GM12878 (cell line): ENCODE measurements at regions not wholly inside any gene's neighbourhood (a gene's known extent, or its start where the extent isn't known, plus 50 kb on each side); places are given as distances from the start of the nearest gene placed in this dataset.

Experiments used
- EP300 ChIP-seq, 2 experiments: fragments of 150-350 bp in 1 of 2; IDR thresholded peaks; 2 replicates each; pipeline ENCODE4 v1.6.1; 2011 to 2012; ENCODE audit warnings: low read depth in 2 of 2, low read length in 2 of 2, borderline replicate concordance in 1 of 2, improper control_type of control experiment in 1 of 2, inconsistent platforms in 1 of 2; ENCODE audit not compliant: control insufficient read depth in 1 of 2
- EZH2 ChIP-seq: IDR thresholded peaks from 2 replicates; pipeline ENCODE4 v1.6.1; 2012; ENCODE audit warnings: low read depth, mild to moderate bottlenecking, control low read depth, inconsistent platforms, low read length, borderline replicate concordance; ENCODE audit not compliant: control insufficient read depth
- NFYA ChIP-seq: IDR thresholded peaks from 2 replicates; pipeline ENCODE4 v1.6.1; 2011; ENCODE audit warnings: low read depth, mild to moderate bottlenecking, low read length, improper control_type of control experiment, borderline replicate concordance
- POLR2A ChIP-seq: IDR thresholded peaks from 2 replicates; pipeline ENCODE4 v1.6.1; 2011; ENCODE audit warnings: low read depth, mild to moderate bottlenecking, low read length
- RAD21 ChIP-seq: IDR thresholded peaks from 2 replicates; pipeline ENCODE4 v1.6.1; 2011; ENCODE audit warnings: mild to moderate bottlenecking, low read depth, low read length, moderate library complexity; ENCODE audit not compliant: insufficient read depth
- SIX5 ChIP-seq: IDR thresholded peaks from 2 replicates; pipeline ENCODE4 v1.6.1; 2011; ENCODE audit warnings: mild to moderate bottlenecking, low read depth, low read length, moderate library complexity; ENCODE audit not compliant: severe bottlenecking
- SMC3 ChIP-seq: IDR thresholded peaks from 2 replicates; pipeline ENCODE4 v1.6.1; 2011; ENCODE audit warnings: low read length, improper control_type of control experiment, borderline replicate concordance
- TAF1 ChIP-seq: IDR thresholded peaks from 2 replicates; pipeline ENCODE4 v1.6.1; 2011; ENCODE audit warnings: mild to moderate bottlenecking, low read depth, low read length, borderline replicate concordance
- TBL1XR1 ChIP-seq: IDR thresholded peaks from 2 replicates; pipeline ENCODE4 v1.6.1; 2012; ENCODE audit warnings: low read depth, low read length, improper control_type of control experiment
- TF ChIP-seq, protein P1 (sequence below): IDR thresholded peaks from 2 replicates; pipeline ENCODE4 v1.6.1; 2012; ENCODE audit warnings: low read depth, low read length, improper control_type of control experiment
- TF ChIP-seq, protein P2 (sequence below), 3 experiments: IDR thresholded peaks in 2 of 3; conservative IDR thresholded peaks in 1 of 3; 2 replicates each; pipeline ENCODE4 v1.5.1; 2011; ENCODE audit warnings: low read depth in 3 of 3, low read length in 3 of 3, mild to moderate bottlenecking in 3 of 3, control low read depth in 2 of 3, moderate library complexity in 2 of 3, inconsistent platforms in 1 of 3, mixed read lengths in 1 of 3; ENCODE audit not compliant: control insufficient read depth in 2 of 3, insufficient read depth in 1 of 3; ENCODE audit errors: extremely low read depth in 1 of 3
- TF ChIP-seq, protein P3 (sequence below): IDR thresholded peaks from 2 replicates; pipeline ENCODE4 v1.6.1; 2012; ENCODE audit warnings: low read depth, low read length, improper control_type of control experiment
- TF ChIP-seq, protein P4 (sequence below): fragments of 450-650 bp; formaldehyde crosslinking; IDR thresholded peaks from 2 replicates; pipeline ENCODE4 v1.4.0; 2022; ENCODE audit warnings: mild to moderate bottlenecking, moderate library complexity
- TF ChIP-seq, protein P5 (sequence below): IDR thresholded peaks from 2 replicates; pipeline ENCODE4 v1.6.1; 2011; ENCODE audit warnings: mild to moderate bottlenecking, low read depth, low read length, moderate library complexity; ENCODE audit not compliant: insufficient replicate concordance

DNA sequence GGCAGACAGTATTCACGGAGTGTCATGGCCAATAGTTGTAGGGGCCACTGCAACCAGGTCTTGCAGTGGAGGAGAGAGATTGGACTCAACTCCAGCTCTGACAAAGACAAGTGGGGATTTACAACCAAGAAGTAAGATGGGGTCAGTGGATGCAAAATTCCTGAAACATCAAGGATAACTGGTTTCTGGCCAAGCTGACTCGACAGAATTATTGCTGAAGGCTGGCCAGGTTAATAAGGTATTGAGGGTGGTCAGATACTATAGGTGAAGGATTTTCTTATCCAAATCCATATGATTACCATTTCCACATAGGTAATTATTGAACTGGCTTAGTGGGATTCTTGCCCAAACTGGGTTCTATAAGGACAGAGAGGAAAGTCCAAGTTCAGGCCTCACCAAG is 64.9 kb upstream of the FOXG1 start:
- TF ChIP-seq, protein P1, sequence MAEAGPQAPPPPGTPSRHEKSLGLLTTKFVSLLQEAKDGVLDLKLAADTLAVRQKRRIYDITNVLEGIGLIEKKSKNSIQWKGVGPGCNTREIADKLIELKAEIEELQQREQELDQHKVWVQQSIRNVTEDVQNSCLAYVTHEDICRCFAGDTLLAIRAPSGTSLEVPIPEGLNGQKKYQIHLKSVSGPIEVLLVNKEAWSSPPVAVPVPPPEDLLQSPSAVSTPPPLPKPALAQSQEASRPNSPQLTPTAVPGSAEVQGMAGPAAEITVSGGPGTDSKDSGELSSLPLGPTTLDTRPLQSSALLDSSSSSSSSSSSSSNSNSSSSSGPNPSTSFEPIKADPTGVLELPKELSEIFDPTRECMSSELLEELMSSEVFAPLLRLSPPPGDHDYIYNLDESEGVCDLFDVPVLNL = no peak
- no peak for TF ChIP-seq TAF1
- TF ChIP-seq, protein P2, sequence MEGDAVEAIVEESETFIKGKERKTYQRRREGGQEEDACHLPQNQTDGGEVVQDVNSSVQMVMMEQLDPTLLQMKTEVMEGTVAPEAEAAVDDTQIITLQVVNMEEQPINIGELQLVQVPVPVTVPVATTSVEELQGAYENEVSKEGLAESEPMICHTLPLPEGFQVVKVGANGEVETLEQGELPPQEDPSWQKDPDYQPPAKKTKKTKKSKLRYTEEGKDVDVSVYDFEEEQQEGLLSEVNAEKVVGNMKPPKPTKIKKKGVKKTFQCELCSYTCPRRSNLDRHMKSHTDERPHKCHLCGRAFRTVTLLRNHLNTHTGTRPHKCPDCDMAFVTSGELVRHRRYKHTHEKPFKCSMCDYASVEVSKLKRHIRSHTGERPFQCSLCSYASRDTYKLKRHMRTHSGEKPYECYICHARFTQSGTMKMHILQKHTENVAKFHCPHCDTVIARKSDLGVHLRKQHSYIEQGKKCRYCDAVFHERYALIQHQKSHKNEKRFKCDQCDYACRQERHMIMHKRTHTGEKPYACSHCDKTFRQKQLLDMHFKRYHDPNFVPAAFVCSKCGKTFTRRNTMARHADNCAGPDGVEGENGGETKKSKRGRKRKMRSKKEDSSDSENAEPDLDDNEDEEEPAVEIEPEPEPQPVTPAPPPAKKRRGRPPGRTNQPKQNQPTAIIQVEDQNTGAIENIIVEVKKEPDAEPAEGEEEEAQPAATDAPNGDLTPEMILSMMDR (IDR thresholded peaks at IDR 0.05 in 2 of 3, conservative IDR thresholded peaks at IDR 0.05 in 1 of 3; ENCODE audit: control insufficient read depth in 2 of 3, extremely low read depth in 1 of 3, insufficient read depth in 1 of 3, low read depth in 3 of 3, low read length in 3 of 3) = no peak
- no peak for TF ChIP-seq SIX5
- TF ChIP-seq SMC3 = no peak
- TF ChIP-seq EP300 (IDR thresholded peaks at IDR 0.05; ENCODE audit: borderline replicate concordance in 1 of 2, control insufficient read depth in 1 of 2, low read depth in 2 of 2, low read length in 2 of 2) = no peak
- TF ChIP-seq, protein P3, sequence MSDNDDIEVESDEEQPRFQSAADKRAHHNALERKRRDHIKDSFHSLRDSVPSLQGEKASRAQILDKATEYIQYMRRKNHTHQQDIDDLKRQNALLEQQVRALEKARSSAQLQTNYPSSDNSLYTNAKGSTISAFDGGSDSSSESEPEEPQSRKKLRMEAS = no peak
- TF ChIP-seq, protein P4, sequence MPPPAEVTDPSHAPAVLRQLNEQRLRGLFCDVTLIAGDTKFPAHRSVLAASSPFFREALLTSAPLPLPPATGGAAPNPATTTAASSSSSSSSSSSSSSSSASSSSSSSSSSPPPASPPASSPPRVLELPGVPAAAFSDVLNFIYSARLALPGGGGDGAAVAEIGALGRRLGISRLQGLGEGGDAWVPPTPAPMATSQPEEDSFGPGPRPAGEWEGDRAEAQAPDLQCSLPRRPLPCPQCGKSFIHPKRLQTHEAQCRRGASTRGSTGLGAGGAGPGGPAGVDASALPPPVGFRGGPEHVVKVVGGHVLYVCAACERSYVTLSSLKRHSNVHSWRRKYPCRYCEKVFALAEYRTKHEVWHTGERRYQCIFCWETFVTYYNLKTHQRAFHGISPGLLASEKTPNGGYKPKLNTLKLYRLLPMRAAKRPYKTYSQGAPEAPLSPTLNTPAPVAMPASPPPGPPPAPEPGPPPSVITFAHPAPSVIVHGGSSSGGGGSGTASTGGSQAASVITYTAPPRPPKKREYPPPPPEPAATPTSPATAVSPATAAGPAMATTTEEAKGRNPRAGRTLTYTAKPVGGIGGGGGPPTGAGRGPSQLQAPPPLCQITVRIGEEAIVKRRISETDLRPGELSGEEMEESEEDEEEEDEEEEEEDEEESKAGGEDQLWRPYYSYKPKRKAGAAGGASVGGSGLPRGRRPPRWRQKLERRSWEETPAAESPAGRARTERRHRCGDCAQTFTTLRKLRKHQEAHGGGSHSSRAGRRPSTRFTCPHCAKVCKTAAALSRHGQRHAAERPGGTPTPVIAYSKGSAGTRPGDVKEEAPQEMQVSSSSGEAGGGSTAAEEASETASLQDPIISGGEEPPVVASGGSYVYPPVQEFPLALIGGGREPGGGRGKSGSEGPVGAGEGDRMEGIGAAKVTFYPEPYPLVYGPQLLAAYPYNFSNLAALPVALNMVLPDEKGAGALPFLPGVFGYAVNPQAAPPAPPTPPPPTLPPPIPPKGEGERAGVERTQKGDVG (CRISPR knock-in tag) = no peak
- TF ChIP-seq EZH2 = no peak
- no peak for TF ChIP-seq NFYA
- TF ChIP-seq, protein P5, sequence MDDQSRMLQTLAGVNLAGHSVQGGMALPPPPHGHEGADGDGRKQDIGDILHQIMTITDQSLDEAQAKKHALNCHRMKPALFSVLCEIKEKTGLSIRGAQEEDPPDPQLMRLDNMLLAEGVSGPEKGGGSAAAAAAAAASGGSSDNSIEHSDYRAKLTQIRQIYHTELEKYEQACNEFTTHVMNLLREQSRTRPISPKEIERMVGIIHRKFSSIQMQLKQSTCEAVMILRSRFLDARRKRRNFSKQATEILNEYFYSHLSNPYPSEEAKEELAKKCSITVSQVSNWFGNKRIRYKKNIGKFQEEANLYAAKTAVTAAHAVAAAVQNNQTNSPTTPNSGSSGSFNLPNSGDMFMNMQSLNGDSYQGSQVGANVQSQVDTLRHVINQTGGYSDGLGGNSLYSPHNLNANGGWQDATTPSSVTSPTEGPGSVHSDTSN = no peak
- no peak for TF ChIP-seq RAD21
- TF ChIP-seq POLR2A = no peak
- no peak for TF ChIP-seq TBL1XR1
